ENCODE measurements at regions not wholly inside any gene's neighbourhood (a gene's known extent, or its start where the extent isn't known, plus 50 kb on each side); places are given as distances from the start of the nearest gene placed in this dataset.

DNA sequence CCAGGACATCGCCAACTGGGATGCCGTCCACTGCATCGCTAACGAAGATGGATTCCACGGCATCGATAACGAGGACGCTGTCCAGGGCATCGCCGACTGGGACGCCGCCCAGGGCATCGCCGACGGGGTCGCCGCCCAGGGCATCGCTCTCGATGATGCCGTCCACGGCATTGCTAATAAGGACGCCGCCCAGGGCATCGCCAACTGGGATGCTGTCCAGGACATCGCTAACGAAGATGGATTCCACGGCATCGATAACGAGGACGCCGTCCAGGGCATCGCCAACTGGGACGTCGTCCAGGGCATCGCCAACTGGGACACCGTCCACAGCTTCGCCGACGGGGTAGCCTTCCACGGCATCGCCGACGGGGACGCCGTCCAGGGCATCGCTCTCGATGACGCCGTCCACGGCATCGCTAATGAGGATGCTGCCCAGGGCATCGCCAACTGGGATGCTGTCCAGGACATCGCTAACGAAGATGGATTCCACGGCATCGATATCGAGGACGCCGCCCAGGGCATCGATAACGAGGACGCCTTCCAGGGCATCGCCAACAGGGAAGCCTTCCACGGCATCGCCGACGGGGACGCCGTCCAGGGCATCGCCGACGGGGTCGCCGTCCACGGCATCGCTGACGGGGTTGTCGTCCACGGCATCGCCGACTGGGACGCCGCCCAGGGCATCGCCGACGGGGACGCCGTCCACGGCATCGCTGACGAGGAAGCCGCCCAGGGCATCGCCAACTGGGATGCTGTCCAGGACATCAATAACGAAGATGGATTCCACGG, 948.4 kb downstream of the TUBA3C start:
- no peaks in the 10 kb centered on the region for H3K27me3 ChIP-seq (ENCODE audit: control insufficient read depth in 2 of 2, insufficient read depth in 2 of 2, low read length in 2 of 2)
- ChIA-PET CTCF (ENCODE audit: low intra/inter-chr PET ratio) (no interaction called here), POLR2A (no interaction called here)
- no peaks in the 10 kb centered on the region for H3K79me2 ChIP-seq (ENCODE audit: control insufficient read depth, insufficient read depth, low read length)
- no peak for ATAC-seq
- no peak overlapping the region for H3K4me2 ChIP-seq (ENCODE audit: insufficient read depth, low read length)
- FAIRE-seq, result no peak
- TF ChIP-seq CEBPG (CRISPR knock-in tag; IDR thresholded peaks at IDR 0.05), result no peak
- TF ChIP-seq CEBPG (tag; conservative IDR thresholded peaks at IDR 0.05 in 1 of 2, IDR thresholded peaks at IDR 0.05 in 1 of 2), result no peak
- no peak for TF ChIP-seq TRIM24 (IDR thresholded peaks at IDR 0.05)
- no peak for TF ChIP-seq MCM2 (IDR thresholded peaks at IDR 0.05; ENCODE audit: low read depth)
- TF ChIP-seq YBX1 (IDR thresholded peaks at IDR 0.05), result no peak
- TF ChIP-seq, protein P1, sequence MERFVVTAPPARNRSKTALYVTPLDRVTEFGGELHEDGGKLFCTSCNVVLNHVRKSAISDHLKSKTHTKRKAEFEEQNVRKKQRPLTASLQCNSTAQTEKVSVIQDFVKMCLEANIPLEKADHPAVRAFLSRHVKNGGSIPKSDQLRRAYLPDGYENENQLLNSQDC (CRISPR knock-in tag; IDR thresholded peaks at IDR 0.05), result no peak
- TF ChIP-seq, protein P2, sequence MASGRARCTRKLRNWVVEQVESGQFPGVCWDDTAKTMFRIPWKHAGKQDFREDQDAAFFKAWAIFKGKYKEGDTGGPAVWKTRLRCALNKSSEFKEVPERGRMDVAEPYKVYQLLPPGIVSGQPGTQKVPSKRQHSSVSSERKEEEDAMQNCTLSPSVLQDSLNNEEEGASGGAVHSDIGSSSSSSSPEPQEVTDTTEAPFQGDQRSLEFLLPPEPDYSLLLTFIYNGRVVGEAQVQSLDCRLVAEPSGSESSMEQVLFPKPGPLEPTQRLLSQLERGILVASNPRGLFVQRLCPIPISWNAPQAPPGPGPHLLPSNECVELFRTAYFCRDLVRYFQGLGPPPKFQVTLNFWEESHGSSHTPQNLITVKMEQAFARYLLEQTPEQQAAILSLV (tag; IDR thresholded peaks at IDR 0.05), result no peak
- TF ChIP-seq, protein P3, sequence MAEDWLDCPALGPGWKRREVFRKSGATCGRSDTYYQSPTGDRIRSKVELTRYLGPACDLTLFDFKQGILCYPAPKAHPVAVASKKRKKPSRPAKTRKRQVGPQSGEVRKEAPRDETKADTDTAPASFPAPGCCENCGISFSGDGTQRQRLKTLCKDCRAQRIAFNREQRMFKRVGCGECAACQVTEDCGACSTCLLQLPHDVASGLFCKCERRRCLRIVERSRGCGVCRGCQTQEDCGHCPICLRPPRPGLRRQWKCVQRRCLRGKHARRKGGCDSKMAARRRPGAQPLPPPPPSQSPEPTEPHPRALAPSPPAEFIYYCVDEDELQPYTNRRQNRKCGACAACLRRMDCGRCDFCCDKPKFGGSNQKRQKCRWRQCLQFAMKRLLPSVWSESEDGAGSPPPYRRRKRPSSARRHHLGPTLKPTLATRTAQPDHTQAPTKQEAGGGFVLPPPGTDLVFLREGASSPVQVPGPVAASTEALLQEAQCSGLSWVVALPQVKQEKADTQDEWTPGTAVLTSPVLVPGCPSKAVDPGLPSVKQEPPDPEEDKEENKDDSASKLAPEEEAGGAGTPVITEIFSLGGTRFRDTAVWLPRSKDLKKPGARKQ (CRISPR knock-in tag; IDR thresholded peaks at IDR 0.05), result no peak
- TF ChIP-seq TRIM28 (IDR thresholded peaks at IDR 0.05), result no peak
- no peak for TF ChIP-seq LCOR (CRISPR knock-in tag; IDR thresholded peaks at IDR 0.05)
- no peak for TF ChIP-seq KDM5B (IDR thresholded peaks at IDR 0.05; ENCODE audit: insufficient replicate concordance, low read depth, low read length)
- H2AFZ ChIP-seq (ENCODE audit: low read depth, low read length), result no peak overlapping the region
- no peak for DNase-seq (ENCODE audit: extremely low read depth in 1 of 4, low spot score in 3 of 4)
- intact Hi-C loops (cut with micrococcal nuclease), result no loop called here
- BruUV-seq (replicated peaks), result no TSS peak
- no peaks in the 10 kb centered on the region for H4K20me1 ChIP-seq (replicated peaks; ENCODE audit: control insufficient read depth, insufficient read depth, low read length)
- H3K9me1 ChIP-seq (ENCODE audit: control insufficient read depth, insufficient read depth, low read length), result no peaks in the 10 kb centered on the region
- 89% methylated on average over 52 of the region's 95 CpGs for whole genome bisulfite sequencing (ENCODE audit: insufficient coverage, low coverage, missing lambda C conversion rate)
- H3K9ac ChIP-seq (ENCODE audit: insufficient read depth in 1 of 2, low read depth in 2 of 2, low read length in 2 of 2), result no peak overlapping the region
- peaks cover 5% of the 10 kb centered on the region for H3K9me3 ChIP-seq (replicated peaks; ENCODE audit: control insufficient read depth, insufficient read depth, low read depth, low read length)
- no peak overlapping the region for H3K27ac ChIP-seq (ENCODE audit: extremely low read depth, low read depth, low read length)
- in situ Hi-C loops (cut with MboI), result no loop called here
- H3K4me1 ChIP-seq (replicated peaks in 1 of 2; ENCODE audit: control insufficient read depth in 2 of 2, insufficient read depth in 2 of 2, low read length in 2 of 2), result no peaks in the 10 kb centered on the region
- H3K36me3 ChIP-seq (ENCODE audit: control insufficient read depth, insufficient read depth, low read length), result no peaks in the 10 kb centered on the region
- no peak overlapping the region for H3K4me3 ChIP-seq

Measured in K562 (cell line).